HEK293 (cell line): ENCODE measurements at regions not wholly inside any gene's neighbourhood (a gene's known extent, or its start where the extent isn't known, plus 50 kb on each side); places are given as distances from the start of the nearest gene placed in this dataset.
A peak's percentile ranks its signal among the peaks of the same experiment; 100 is the strongest.

ENCODE experiments used
- CTCF ChIA-PET: fragments of 350-600 bp; formaldehyde crosslinking; extraction: SDS; loops from one replicate; lab custom pipeline; 2021; ENCODE audit warnings: antibody characterized with exemption; lab: Yijun Ruan, JAX
- POLR2A ChIA-PET: fragments of 300-600 bp; formaldehyde crosslinking; extraction: SDS; loops from one replicate; lab custom pipeline; 2020; ENCODE audit warnings: antibody characterized with exemption, inconsistent platforms; lab: Yijun Ruan, JAX
- H3K27ac ChIP-seq: fragments of 200-500 bp; sonication (Bioruptor generic); 2 replicates; pipeline ENCODE4 v1.5.1; 2014; ENCODE audit warnings: low read depth, low read length, control low read depth, inconsistent platforms; ENCODE audit errors: extremely low read depth
- H3K36me3 ChIP-seq, 2 experiments: fragments of 200-500 bp in 1 of 2; sonication (Bioruptor generic) in 1 of 2; 1 replicate in 1 of 2; 2 replicates in 1 of 2; pipeline ENCODE4 v1.5.1; 2014 to 2017; ENCODE audit warnings: inconsistent platforms in 2 of 2, low read length in 2 of 2; ENCODE audit not compliant: control insufficient read depth in 2 of 2, insufficient read depth in 1 of 2
- H3K4me1 ChIP-seq: fragments of 200-500 bp; sonication (Bioruptor generic); 2 replicates; pipeline ENCODE4 v1.5.1; 2014; ENCODE audit warnings: mild to moderate bottlenecking, low read length, inconsistent platforms; ENCODE audit not compliant: control insufficient read depth, insufficient read depth
- H3K4me3 ChIP-seq: 2 replicates; pipeline ENCODE4 v1.5.1; 2011; ENCODE audit warnings: low read depth, mild to moderate bottlenecking, control low read depth, low read length, moderate library complexity
- H3K9me3 ChIP-seq: fragments of 200-500 bp; sonication (Bioruptor generic); 2 replicates; pipeline ENCODE4 v1.5.1; 2014; ENCODE audit warnings: low read depth, low read length, inconsistent platforms; ENCODE audit not compliant: control insufficient read depth, insufficient read depth
- BCL11A ChIP-seq: fragments of 450-650 bp; formaldehyde crosslinking; IDR thresholded peaks from 2 replicates; pipeline ENCODE4 v1.5.1; 2016; ENCODE audit warnings: low read depth, missing biosample characterization, missing genetic modification characterization
- FEZF1 ChIP-seq: fragments of 450-650 bp; formaldehyde crosslinking; IDR thresholded peaks from 2 replicates; pipeline ENCODE4 v1.5.1; 2016; ENCODE audit warnings: missing biosample characterization, missing genetic modification characterization
- GFI1B ChIP-seq: fragments of 450-650 bp; formaldehyde crosslinking; IDR thresholded peaks from 2 replicates; pipeline ENCODE4 v1.5.1; 2016; ENCODE audit warnings: missing biosample characterization, missing genetic modification characterization
- GLI2 ChIP-seq: fragments of 450-650 bp; formaldehyde crosslinking; IDR thresholded peaks from 2 replicates; pipeline ENCODE4; 2017; ENCODE audit warnings: missing biosample characterization, missing genetic modification characterization, low read depth, borderline replicate concordance
- MYNN ChIP-seq: fragments of 450-650 bp; formaldehyde crosslinking; IDR thresholded peaks from 2 replicates; pipeline ENCODE4 v1.5.1; 2016; ENCODE audit warnings: missing biosample characterization, missing genetic modification characterization, borderline replicate concordance
- PRDM4 ChIP-seq: fragments of 450-650 bp; formaldehyde crosslinking; IDR thresholded peaks from 2 replicates; pipeline ENCODE4 v1.5.1; 2017; ENCODE audit warnings: missing biosample characterization, missing genetic modification characterization
- REPIN1 ChIP-seq: fragments of 450-650 bp; formaldehyde crosslinking; IDR thresholded peaks from 2 replicates; pipeline ENCODE4 v1.5.1; 2017; ENCODE audit warnings: missing biosample characterization, missing genetic modification characterization, low read depth
- TCF7L2 ChIP-seq: IDR thresholded peaks from 2 replicates; pipeline ENCODE4 v1.6.1; 2011; ENCODE audit warnings: low read depth, mild to moderate bottlenecking, inconsistent platforms, low read length, moderate library complexity, borderline replicate concordance
- TSHZ1 ChIP-seq: fragments of 450-650 bp; formaldehyde crosslinking; IDR thresholded peaks from 2 replicates; pipeline ENCODE4 v1.5.1; 2016; ENCODE audit warnings: missing biosample characterization, missing genetic modification characterization, borderline replicate concordance
- ZBTB20 ChIP-seq: fragments of 450-650 bp; formaldehyde crosslinking; IDR thresholded peaks from 2 replicates; pipeline ENCODE4 v1.5.1; 2016; ENCODE audit warnings: missing biosample characterization, missing genetic modification characterization
- ZBTB7A ChIP-seq: fragments of 450-650 bp; formaldehyde crosslinking; IDR thresholded peaks from 2 replicates; pipeline ENCODE4 v1.5.1; 2016; ENCODE audit warnings: low read depth, missing biosample characterization, missing genetic modification characterization
- ZNF10 ChIP-seq: fragments of 450-650 bp; formaldehyde crosslinking; IDR thresholded peaks from 2 replicates; pipeline ENCODE4 v1.5.1; 2017; ENCODE audit warnings: missing biosample characterization, missing genetic modification characterization
- ZNF211 ChIP-seq: fragments of 450-650 bp; formaldehyde crosslinking; IDR thresholded peaks from 2 replicates; pipeline ENCODE4 v1.5.1; 2016; ENCODE audit warnings: low read depth, missing biosample characterization, missing genetic modification characterization
- ZNF266 ChIP-seq: fragments of 450-650 bp; formaldehyde crosslinking; IDR thresholded peaks from 2 replicates; pipeline ENCODE4 v1.5.1; 2016; ENCODE audit warnings: missing biosample characterization, missing genetic modification characterization, low read depth
- ZNF398 ChIP-seq: fragments of 450-650 bp; formaldehyde crosslinking; IDR thresholded peaks from 2 replicates; pipeline ENCODE4 v1.5.1; 2017; ENCODE audit warnings: missing biosample characterization, missing genetic modification characterization
- ZNF426 ChIP-seq: fragments of 450-650 bp; formaldehyde crosslinking; IDR thresholded peaks from 2 replicates; pipeline ENCODE4 v1.5.1; 2017; ENCODE audit warnings: missing biosample characterization, missing genetic modification characterization, mild to moderate bottlenecking, inconsistent platforms, moderate library complexity
- ZNF433 ChIP-seq: fragments of 450-650 bp; formaldehyde crosslinking; IDR thresholded peaks from 2 replicates; pipeline ENCODE4 v1.5.1; 2016; ENCODE audit warnings: missing biosample characterization, missing genetic modification characterization, low read depth
- ZNF473 ChIP-seq: fragments of 450-650 bp; formaldehyde crosslinking; IDR thresholded peaks from 2 replicates; pipeline ENCODE4 v1.5.1; 2017; ENCODE audit warnings: missing biosample characterization, missing genetic modification characterization
- ZNF621 ChIP-seq: fragments of 450-650 bp; formaldehyde crosslinking; IDR thresholded peaks from 2 replicates; pipeline ENCODE4 v1.5.1; 2017; ENCODE audit warnings: missing biosample characterization, missing genetic modification characterization
- ZNF629 ChIP-seq: fragments of 450-650 bp; formaldehyde crosslinking; IDR thresholded peaks from 2 replicates; pipeline ENCODE4 v1.5.1; 2017; ENCODE audit warnings: missing biosample characterization, missing genetic modification characterization
- ZNF670 ChIP-seq: fragments of 450-650 bp; formaldehyde crosslinking; IDR thresholded peaks from 2 replicates; pipeline ENCODE4 v1.5.1; 2016; ENCODE audit warnings: missing biosample characterization, missing genetic modification characterization, low read depth
- ZNF777 ChIP-seq: fragments of 450-650 bp; formaldehyde crosslinking; IDR thresholded peaks from 2 replicates; pipeline ENCODE4 v1.5.1; 2017; ENCODE audit warnings: missing biosample characterization, missing genetic modification characterization, borderline replicate concordance
- TF ChIP-seq, protein P1 (sequence below): fragments of 450-650 bp; formaldehyde crosslinking; IDR thresholded peaks from 2 replicates; pipeline ENCODE4 v1.5.1; 2016; ENCODE audit warnings: missing biosample characterization, missing genetic modification characterization
- TF ChIP-seq, protein P2 (sequence below): fragments of 450-650 bp; formaldehyde crosslinking; IDR thresholded peaks from 2 replicates; pipeline ENCODE4 v1.5.1; 2017; ENCODE audit warnings: missing biosample characterization, missing genetic modification characterization

GRCh38 chr9:110088099-110088498 lies 119.9 kb downstream of the C9orf152 start:
- no peaks in the 10 kb centered on the region for H3K9me3 ChIP-seq
- ChIA-PET POLR2A (interaction anchor here (0.8 kb wide), 1 partner anchor 14 kb away, joined by 5 read pairs; no protein-coding TSS in a partner anchor), CTCF (interaction anchor here (0.6 to 1.0 kb wide), 3 partner anchors 11 to 564 kb away, joined by 3 to 5 read pairs (median 3); no protein-coding TSS in a partner anchor)
- peaks cover 5% of the 10 kb centered on the region for H3K4me1 ChIP-seq
- TF ChIP-seq ZNF777 (tag by site-specific recombination) = no peak
- no peak for TF ChIP-seq ZNF266
- no peak for TF ChIP-seq GFI1B (tag by site-specific recombination)
- TF ChIP-seq ZNF621 (tag by site-specific recombination) = no peak
- no peak for TF ChIP-seq ZNF473
- no peak for TF ChIP-seq BCL11A
- no peak for TF ChIP-seq ZNF433 (tag by site-specific recombination)
- no peak for TF ChIP-seq MYNN (tag by site-specific recombination)
- TF ChIP-seq PRDM4 (tag by site-specific recombination) = no peak
- no peak for TF ChIP-seq GLI2
- TF ChIP-seq ZNF670 = no peak
- no peak for TF ChIP-seq ZBTB7A (tag by site-specific recombination)
- no peak for TF ChIP-seq ZNF629 (tag by site-specific recombination)
- no peak for TF ChIP-seq ZNF426 (tag by site-specific recombination)
- no peak for TF ChIP-seq ZNF398 (tag by site-specific recombination)
- TF ChIP-seq ZNF211 (tag by site-specific recombination) = no peak
- TF ChIP-seq ZBTB20 (tag by site-specific recombination) = no peak
- TF ChIP-seq, protein P1, sequence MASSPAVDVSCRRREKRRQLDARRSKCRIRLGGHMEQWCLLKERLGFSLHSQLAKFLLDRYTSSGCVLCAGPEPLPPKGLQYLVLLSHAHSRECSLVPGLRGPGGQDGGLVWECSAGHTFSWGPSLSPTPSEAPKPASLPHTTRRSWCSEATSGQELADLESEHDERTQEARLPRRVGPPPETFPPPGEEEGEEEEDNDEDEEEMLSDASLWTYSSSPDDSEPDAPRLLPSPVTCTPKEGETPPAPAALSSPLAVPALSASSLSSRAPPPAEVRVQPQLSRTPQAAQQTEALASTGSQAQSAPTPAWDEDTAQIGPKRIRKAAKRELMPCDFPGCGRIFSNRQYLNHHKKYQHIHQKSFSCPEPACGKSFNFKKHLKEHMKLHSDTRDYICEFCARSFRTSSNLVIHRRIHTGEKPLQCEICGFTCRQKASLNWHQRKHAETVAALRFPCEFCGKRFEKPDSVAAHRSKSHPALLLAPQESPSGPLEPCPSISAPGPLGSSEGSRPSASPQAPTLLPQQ (tag by site-specific recombination) = no peak
- no peak for TF ChIP-seq REPIN1 (tag by site-specific recombination)
- H3K36me3 ChIP-seq = no peaks in the 10 kb centered on the region
- H3K4me3 ChIP-seq = no peak overlapping the region
- H3K27ac ChIP-seq = no peak overlapping the region

GRCh38 chr9:110089681-110090370 lies 118.1 kb downstream of the C9orf152 start:
- Histone ChIP-seq H3K36me3 (no peaks in the 10 kb centered on the region), H3K9me3 (no peaks in the 10 kb centered on the region), H3K4me3 (no peak overlapping the region), H3K27ac (no peak overlapping the region), H3K4me1 (peaks cover 5% of the 10 kb centered on the region)
- CTCF ChIA-PET = interaction anchor here (0.8 kb wide), 1 partner anchor 186 kb away, joined by 3 read pairs; no protein-coding TSS in a partner anchor
- POLR2A ChIA-PET = no interaction called here
- TF ChIP-seq, protein P2, sequence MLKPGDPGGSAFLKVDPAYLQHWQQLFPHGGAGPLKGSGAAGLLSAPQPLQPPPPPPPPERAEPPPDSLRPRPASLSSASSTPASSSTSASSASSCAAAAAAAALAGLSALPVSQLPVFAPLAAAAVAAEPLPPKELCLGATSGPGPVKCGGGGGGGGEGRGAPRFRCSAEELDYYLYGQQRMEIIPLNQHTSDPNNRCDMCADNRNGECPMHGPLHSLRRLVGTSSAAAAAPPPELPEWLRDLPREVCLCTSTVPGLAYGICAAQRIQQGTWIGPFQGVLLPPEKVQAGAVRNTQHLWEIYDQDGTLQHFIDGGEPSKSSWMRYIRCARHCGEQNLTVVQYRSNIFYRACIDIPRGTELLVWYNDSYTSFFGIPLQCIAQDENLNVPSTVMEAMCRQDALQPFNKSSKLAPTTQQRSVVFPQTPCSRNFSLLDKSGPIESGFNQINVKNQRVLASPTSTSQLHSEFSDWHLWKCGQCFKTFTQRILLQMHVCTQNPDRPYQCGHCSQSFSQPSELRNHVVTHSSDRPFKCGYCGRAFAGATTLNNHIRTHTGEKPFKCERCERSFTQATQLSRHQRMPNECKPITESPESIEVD (tag by site-specific recombination) = peak; percentile 88
- TF ChIP-seq TSHZ1 (peak; percentile 52; the same call in 1 of the 2 replicates), ZNF433 (tag by site-specific recombination) (no peak), FEZF1 (tag by site-specific recombination) (peak; percentile 88), TCF7L2 (peak; percentile 63; the same call in 1 of the 2 replicates), ZNF10 (tag by site-specific recombination) (no peak)
